H1 (cell line): ENCODE measurements at regions not wholly inside any gene's neighbourhood (a gene's known extent, or its start where the extent isn't known, plus 50 kb on each side); places are given as distances from the start of the nearest gene placed in this dataset.

ENCODE experiments used
- EZH2 ChIP-seq: fragments of 200-600 bp; sonication (generic); IDR thresholded peaks from 2 replicates; pipeline ENCODE4 v1.7.1; 2012; ENCODE audit warnings: low read depth, mild to moderate bottlenecking, moderate library complexity, low read length, inconsistent platforms; ENCODE audit not compliant: severe bottlenecking
- MAFK ChIP-seq: IDR thresholded peaks from 2 replicates; pipeline ENCODE4 v1.6.1; 2012; ENCODE audit warnings: low read depth, mild to moderate bottlenecking, improper control_type of control experiment, low read length
- POLR2AphosphoS5 ChIP-seq: IDR thresholded peaks from 2 replicates; pipeline ENCODE4 v1.6.1; 2011; ENCODE audit warnings: low read depth, low read length
- RBBP5 ChIP-seq: IDR thresholded peaks from 2 replicates; pipeline ENCODE4 v1.7.1; 2012; ENCODE audit warnings: low read depth, mild to moderate bottlenecking, inconsistent platforms, low read length, moderate library complexity, borderline replicate concordance
- RXRA ChIP-seq: IDR thresholded peaks from 2 replicates; pipeline ENCODE4 v1.6.1; 2011; ENCODE audit warnings: low read depth, mild to moderate bottlenecking, low read length, moderate library complexity; ENCODE audit not compliant: insufficient read depth
- SP2 ChIP-seq: IDR thresholded peaks from 2 replicates; pipeline ENCODE4 v1.6.1; 2012; ENCODE audit warnings: mild to moderate bottlenecking, low read length, inconsistent platforms
- TF ChIP-seq, protein P1 (sequence below), 3 experiments: IDR thresholded peaks; 1 replicate in 2 of 3; 2 replicates in 1 of 3; pipeline versions ENCODE4 v1.5.1 to v1.6.1; 2011; ENCODE audit warnings: low read length in 3 of 3, mild to moderate bottlenecking in 3 of 3, inconsistent platforms in 2 of 3, low read depth in 1 of 3, moderate library complexity in 1 of 3; ENCODE audit not compliant: insufficient read depth in 1 of 3; ENCODE audit errors: control extremely low read depth in 1 of 3

DNA sequence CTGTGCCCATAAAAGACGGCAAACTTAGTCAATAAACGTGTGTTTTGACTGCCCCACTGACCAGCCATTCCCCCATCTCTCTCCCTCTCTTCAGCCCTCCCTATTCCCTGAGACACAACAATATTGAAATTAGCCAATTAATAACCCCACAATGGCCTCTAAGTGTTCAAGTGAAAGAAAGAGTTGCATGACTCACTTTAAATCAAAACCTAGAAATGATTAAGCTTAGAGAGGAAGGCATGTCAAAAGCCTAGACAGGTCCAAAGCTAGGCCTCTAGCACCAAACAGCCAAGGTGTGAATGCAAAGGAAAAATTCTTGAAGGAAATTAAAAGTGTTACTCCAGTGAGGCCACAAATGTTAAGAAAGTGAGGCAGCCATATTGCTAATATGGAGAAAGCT is 261.6 kb upstream of the TBX18 start:
- TF ChIP-seq MAFK (no peak), RXRA (no peak), POLR2AphosphoS5 (no peak), SP2 (no peak), EZH2 (no peak), RBBP5 (no peak)
- TF ChIP-seq, protein P1, sequence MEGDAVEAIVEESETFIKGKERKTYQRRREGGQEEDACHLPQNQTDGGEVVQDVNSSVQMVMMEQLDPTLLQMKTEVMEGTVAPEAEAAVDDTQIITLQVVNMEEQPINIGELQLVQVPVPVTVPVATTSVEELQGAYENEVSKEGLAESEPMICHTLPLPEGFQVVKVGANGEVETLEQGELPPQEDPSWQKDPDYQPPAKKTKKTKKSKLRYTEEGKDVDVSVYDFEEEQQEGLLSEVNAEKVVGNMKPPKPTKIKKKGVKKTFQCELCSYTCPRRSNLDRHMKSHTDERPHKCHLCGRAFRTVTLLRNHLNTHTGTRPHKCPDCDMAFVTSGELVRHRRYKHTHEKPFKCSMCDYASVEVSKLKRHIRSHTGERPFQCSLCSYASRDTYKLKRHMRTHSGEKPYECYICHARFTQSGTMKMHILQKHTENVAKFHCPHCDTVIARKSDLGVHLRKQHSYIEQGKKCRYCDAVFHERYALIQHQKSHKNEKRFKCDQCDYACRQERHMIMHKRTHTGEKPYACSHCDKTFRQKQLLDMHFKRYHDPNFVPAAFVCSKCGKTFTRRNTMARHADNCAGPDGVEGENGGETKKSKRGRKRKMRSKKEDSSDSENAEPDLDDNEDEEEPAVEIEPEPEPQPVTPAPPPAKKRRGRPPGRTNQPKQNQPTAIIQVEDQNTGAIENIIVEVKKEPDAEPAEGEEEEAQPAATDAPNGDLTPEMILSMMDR (IDR thresholded peaks at IDR 0.05; ENCODE audit: control extremely low read depth in 1 of 3, insufficient read depth in 1 of 3, low read depth in 1 of 3, low read length in 3 of 3): no peak
